Mucosa of stomach (tissue), 1 donor: ENCODE measurements at regions not wholly inside any gene's neighbourhood (a gene's known extent, or its start where the extent isn't known, plus 50 kb on each side); places are given as distances from the start of the nearest gene placed in this dataset.

Experiments used
- H3K27me3 ChIP-seq: one replicate; pipeline ENCODE4 v1.7.0; 2013; ENCODE audit warnings: mild to moderate bottlenecking, low read length; ENCODE audit not compliant: control insufficient read depth, insufficient read depth
- H3K36me3 ChIP-seq: one replicate; pipeline ENCODE4 v1.7.0; 2013; ENCODE audit warnings: low read length; ENCODE audit not compliant: control insufficient read depth, insufficient read depth
- H3K4me1 ChIP-seq: one replicate; pipeline ENCODE4 v1.7.0; 2013; ENCODE audit warnings: mild to moderate bottlenecking, low read length; ENCODE audit not compliant: control insufficient read depth, insufficient read depth
- H3K4me3 ChIP-seq: one replicate; pipeline ENCODE4 v1.7.0; 2013; ENCODE audit warnings: low read length
- H3K9ac ChIP-seq: one replicate; pipeline ENCODE4 v1.7.0; 2013; ENCODE audit warnings: mild to moderate bottlenecking, low read length, moderate library complexity
- H3K9me3 ChIP-seq: one replicate; pipeline ENCODE4 v1.7.0; 2013; ENCODE audit warnings: mild to moderate bottlenecking, low read length, moderate library complexity; ENCODE audit not compliant: control insufficient read depth
- donor health status: Pancreatic carcinoma.

DNA sequence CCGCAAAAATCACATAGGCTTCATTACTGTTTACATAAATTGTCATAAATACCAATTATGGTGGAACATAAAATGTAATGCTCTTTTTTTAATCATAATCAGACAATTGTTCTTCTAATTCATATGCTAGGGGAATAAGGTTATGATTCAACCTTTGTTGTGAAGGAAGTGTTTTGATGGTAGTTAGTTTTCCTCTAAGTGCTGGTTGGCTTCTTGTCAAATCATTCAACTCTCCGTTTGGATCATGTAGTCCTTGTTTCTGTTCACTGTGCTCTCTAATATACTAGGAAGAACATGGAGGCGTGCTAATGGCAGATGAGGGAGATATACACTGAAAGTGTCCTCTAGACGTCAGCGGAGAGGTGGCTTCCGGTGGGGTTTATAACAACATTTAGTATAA lies 1938.0 kb upstream of the PIK3C3 start:
- no peaks in the 10 kb centered on the region for H3K4me1 ChIP-seq
- no peak overlapping the region for H3K4me3 ChIP-seq

DNA sequence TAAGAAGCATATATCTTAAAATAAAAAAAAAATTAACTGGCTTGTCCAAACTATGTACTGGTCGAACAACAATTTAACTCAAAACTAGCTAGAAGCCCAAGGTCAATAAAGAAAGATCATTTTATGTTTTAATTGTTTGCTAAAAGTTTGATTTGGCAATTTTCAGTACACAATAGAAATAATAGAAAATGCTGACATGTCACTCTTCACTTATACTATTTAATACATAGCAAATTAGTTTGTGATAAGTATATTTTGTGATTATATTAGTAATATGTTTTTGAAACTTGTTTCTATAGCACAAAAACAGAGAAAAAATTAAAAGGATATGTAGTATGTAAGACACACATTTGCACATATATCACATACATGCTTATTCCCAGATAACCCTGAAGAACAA lies 1938.6 kb upstream of the PIK3C3 start:
- no peak overlapping the region for H3K9ac ChIP-seq
- H3K4me1 ChIP-seq = no peaks in the 10 kb centered on the region
- no peaks in the 10 kb centered on the region for H3K27me3 ChIP-seq
- no peaks in the 10 kb centered on the region for H3K9me3 ChIP-seq
- no peaks in the 10 kb centered on the region for H3K36me3 ChIP-seq
- H3K4me3 ChIP-seq = no peak overlapping the region

More for the DNA sequence above, 1938.0 kb upstream of the PIK3C3 start:
- H3K9me3 ChIP-seq = no peaks in the 10 kb centered on the region
- no peaks in the 10 kb centered on the region for H3K27me3 ChIP-seq
- no peaks in the 10 kb centered on the region for H3K36me3 ChIP-seq
- H3K9ac ChIP-seq = no peak overlapping the region

DNA sequence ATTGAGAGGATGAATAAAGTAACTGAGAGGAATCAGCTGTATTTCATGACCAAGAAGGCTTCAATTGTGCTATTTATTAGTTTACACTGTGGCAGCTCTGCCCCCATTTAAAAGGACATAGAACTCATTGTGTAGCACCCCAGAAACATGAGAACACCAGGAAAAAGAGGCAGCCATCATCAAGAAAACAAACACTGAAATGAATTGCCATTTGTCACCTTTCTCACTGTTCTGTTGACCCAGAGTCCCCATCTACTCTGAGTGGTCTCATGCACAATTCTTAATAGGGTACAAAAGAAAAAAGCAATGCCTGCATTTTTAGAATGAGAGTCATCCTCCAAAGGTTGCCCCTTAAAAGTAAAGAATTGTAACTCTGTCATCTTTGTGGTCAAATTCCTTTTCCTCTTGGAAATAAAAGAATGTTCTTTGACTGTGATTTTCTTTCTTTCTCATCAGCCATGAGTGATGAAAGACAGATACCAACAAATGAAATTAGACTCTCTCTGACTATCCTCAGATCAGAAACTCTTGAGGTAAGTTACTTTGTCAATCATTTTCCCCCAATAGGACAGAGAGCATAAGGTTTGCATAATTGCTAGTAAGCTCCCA lies 1941.9 kb upstream of the PIK3C3 start:
- Histone ChIP-seq H3K4me3 (no peak overlapping the region), H3K4me1 (no peaks in the 10 kb centered on the region), H3K36me3 (no peaks in the 10 kb centered on the region)

DNA sequence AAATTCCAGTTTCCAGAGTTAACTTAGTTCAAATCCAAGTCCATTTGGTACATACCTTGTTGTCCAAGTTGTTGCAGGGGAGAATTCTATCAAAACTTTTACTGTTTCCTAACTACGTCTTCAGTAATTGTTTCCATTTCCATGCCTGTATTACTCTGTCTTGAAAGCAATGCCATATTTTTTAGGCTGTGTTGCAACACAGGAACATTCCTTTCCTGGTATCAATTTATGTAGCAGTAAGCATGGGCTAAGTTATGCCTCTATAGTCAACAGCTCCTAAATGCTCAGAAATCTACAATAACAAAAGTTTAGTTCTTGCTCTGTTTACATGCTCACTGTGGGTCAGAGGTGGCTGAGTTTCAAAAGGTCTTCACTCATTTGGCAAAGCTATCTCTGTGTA lies 1943.8 kb upstream of the PIK3C3 start:
- Histone ChIP-seq H3K27me3 (no peaks in the 10 kb centered on the region), H3K4me1 (no peaks in the 10 kb centered on the region), H3K9ac (no peak overlapping the region), H3K36me3 (no peaks in the 10 kb centered on the region), H3K9me3 (no peaks in the 10 kb centered on the region), H3K4me3 (no peak overlapping the region)

More for the DNA sequence above, 1941.9 kb upstream of the PIK3C3 start:
- Histone ChIP-seq H3K9ac (no peak overlapping the region), H3K9me3 (no peaks in the 10 kb centered on the region), H3K27me3 (no peaks in the 10 kb centered on the region)

DNA sequence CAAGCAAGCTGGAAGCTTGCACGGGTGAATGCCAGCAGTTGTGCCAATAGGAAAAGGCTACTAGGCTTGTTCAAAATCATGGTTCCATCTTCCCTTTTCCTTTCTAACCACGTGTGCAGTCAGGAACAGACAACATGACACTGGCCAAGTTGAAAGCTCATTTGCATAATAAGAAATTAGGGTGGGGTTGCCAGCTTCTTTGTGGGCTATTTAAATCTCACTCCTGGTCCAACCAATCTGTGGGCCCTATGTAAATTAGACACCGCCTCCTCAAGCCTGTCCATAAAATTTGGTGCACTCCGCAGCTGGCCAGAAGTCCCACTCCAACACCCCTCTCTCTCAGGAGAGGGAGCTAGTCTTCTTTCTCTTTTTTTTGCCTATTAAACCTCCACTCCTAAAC lies 1948.4 kb upstream of the PIK3C3 start:
- no peaks in the 10 kb centered on the region for H3K36me3 ChIP-seq
- no peaks in the 10 kb centered on the region for H3K27me3 ChIP-seq
- no peaks in the 10 kb centered on the region for H3K4me1 ChIP-seq
- H3K9me3 ChIP-seq = no peaks in the 10 kb centered on the region
- no peak overlapping the region for H3K9ac ChIP-seq
- H3K4me3 ChIP-seq = no peak overlapping the region

DNA sequence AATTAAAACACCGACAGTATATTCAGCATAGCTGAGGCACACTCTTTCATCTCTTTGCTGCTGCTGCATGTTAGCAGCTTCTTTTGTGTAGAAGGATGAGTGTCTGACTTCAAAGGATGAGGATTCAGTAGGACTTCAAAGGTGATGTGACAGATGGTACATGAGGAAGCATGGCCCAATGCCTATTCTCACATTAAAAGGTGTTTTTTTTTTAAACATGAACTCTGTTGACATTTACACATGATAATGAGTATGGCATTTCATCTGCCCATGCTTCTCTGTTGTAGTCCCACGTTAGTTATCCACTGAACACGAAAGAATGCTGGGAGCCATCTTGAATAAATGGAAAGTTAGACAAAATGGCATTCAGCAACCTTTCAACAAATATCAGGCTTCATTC lies 1950.8 kb upstream of the PIK3C3 start:
- Histone ChIP-seq H3K4me1 (no peaks in the 10 kb centered on the region), H3K36me3 (no peaks in the 10 kb centered on the region), H3K4me3 (no peak overlapping the region), H3K9me3 (no peaks in the 10 kb centered on the region), H3K9ac (no peak overlapping the region), H3K27me3 (no peaks in the 10 kb centered on the region)

DNA sequence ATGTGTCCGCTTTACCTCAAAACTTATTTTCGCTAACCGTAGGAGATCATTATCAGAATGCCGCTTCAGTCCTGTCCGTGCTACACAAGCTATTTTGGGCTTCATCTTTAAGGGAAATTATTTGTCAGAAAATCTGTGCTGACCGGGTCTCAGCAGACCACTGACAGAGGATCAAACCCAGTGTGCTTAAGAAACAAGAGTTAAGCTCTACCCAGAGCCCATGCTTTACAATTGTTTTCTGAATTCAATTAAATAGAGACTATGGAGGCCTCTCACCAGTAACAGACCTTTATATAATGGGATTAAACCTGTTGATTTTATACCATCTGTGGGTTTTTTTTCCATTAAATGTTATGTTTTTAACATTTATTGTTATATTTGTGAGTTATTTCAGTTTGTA lies 1956.7 kb upstream of the PIK3C3 start:
- Histone ChIP-seq H3K9ac (no peak overlapping the region), H3K4me1 (no peaks in the 10 kb centered on the region), H3K4me3 (no peak overlapping the region), H3K27me3 (no peaks in the 10 kb centered on the region), H3K36me3 (no peaks in the 10 kb centered on the region), H3K9me3 (no peaks in the 10 kb centered on the region)

DNA sequence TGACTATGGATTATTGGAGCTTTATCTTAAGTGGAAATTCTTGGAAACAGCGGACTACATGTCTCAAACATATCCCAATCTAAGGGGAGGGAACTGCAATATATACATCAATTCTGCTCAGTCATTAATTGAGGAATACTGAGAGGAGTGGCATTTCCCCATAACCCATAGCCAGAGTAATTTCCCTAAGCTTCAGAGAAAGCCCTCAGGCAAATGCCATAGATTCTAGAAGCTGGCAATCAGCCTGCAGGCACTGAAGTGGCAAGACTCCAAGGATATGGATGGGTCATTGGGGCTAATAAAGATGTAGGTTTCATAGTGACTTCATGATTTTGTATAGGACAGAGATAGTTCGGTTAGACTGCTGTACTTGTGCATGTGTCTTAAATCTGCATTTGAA lies 1960.5 kb upstream of the PIK3C3 start:
- Histone ChIP-seq H3K27me3 (no peaks in the 10 kb centered on the region), H3K9ac (no peak overlapping the region), H3K4me3 (no peak overlapping the region), H3K4me1 (no peaks in the 10 kb centered on the region), H3K36me3 (no peaks in the 10 kb centered on the region), H3K9me3 (no peaks in the 10 kb centered on the region)

DNA sequence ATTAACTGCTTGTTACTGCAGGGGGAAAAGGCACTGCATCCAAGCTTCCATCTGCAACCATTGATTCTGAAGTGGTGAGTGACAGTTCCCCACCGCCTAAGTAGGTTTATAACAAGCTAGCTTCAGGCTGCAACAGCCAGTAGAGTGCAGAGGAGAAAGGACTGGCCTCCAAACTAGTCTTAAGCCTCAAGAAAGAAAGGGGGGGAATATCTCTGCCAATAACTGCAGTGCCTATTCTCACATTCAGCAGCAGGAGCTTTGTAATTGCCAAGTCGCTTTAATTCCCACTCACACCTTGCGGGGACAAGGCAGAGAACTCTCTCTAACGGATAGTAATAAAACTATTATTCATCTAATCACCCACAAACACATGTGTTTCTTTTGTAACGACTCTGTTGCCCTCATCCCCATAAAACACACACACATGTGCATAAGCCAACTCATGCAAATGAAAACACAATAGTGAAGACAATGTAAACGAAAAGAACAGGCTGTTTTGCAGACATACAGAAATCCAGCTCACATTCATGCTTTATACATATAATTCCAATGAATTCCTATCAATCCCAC lies 1963.3 kb upstream of the PIK3C3 start:
- Histone ChIP-seq H3K4me3 (no peak overlapping the region), H3K9ac (no peak overlapping the region), H3K9me3 (no peaks in the 10 kb centered on the region), H3K4me1 (no peaks in the 10 kb centered on the region), H3K36me3 (no peaks in the 10 kb centered on the region), H3K27me3 (no peaks in the 10 kb centered on the region)

DNA sequence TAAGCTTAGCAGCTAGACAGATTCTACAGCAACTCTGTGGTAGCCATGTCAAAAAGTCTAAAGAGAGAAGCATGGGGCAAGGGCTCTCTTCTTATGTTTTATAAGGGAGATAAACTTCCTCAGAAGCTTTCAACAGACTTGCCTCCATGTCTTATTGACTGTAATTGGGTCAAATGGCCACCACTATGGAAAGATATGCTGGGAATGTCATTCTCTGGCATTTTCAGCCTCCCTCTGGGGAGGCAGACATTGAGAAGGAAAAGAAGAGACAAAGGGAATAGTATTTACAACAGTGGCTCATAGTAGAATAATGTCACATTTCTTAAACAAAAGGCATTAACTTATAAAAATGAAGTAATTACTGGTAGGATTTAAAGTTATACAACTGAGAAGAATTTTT lies 1964.5 kb upstream of the PIK3C3 start:
- Histone ChIP-seq H3K36me3 (no peaks in the 10 kb centered on the region), H3K4me1 (no peaks in the 10 kb centered on the region), H3K9me3 (no peaks in the 10 kb centered on the region), H3K27me3 (no peaks in the 10 kb centered on the region), H3K4me3 (no peak overlapping the region), H3K9ac (no peak overlapping the region)

DNA sequence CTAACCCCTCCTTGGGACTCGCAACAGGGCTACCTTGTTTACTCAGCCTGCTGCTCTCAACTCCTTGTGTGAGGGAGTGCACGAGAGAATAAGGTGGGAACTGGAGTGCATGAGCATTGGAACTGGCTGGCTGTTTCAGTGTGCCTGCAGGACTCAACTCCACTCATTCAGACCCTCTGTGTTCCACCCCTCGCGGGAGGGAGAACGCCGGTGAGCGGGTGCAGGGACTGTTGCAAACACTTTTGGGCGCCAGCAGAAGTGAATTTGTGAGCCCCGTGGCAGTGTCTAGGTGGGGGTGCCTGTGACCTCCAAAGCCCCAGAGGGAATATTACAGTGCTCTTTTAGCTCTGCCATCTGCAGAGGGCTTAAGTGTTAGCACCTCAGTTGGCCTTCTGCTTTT lies 1978.3 kb upstream of the PIK3C3 start:
- Histone ChIP-seq H3K36me3 (no peaks in the 10 kb centered on the region), H3K9ac (no peak overlapping the region), H3K9me3 (no peaks in the 10 kb centered on the region), H3K4me3 (no peak overlapping the region), H3K4me1 (no peaks in the 10 kb centered on the region), H3K27me3 (no peaks in the 10 kb centered on the region)

DNA sequence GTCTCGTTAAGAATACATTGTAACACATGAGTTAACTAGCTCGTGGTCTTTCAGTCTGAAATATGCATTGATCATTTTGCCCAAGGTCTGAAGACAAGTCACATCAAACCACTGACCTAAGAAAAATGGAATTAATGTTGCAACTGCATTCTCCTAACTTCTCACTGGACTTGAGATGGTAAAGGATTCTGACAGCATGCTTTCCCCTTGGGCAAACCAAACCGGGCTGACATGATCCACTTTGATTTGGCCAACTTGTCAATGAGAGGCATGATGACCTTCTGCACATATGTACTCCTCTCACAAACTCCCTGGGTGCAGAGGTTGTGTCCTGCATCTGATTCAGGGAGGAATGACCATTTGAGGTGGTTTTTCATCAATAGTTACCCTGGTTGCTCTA lies 1982.5 kb upstream of the PIK3C3 start:
- H3K27me3 ChIP-seq = no peaks in the 10 kb centered on the region
- H3K36me3 ChIP-seq = no peaks in the 10 kb centered on the region
- no peak overlapping the region for H3K9ac ChIP-seq
- H3K4me1 ChIP-seq = no peaks in the 10 kb centered on the region
- no peak overlapping the region for H3K4me3 ChIP-seq
- H3K9me3 ChIP-seq = no peaks in the 10 kb centered on the region
